ENCODE measurements at regions not wholly inside any gene's neighbourhood (a gene's known extent, or its start where the extent isn't known, plus 50 kb on each side); places are given as distances from the start of the nearest gene placed in this dataset.

- no peak for TF ChIP-seq ZFP3 (tag by site-specific recombination; IDR thresholded peaks at IDR 0.05; ENCODE audit: low read depth)
Observed at GRCh38 chr15:97196048-97197014, 764.2 kb upstream of the ARRDC4 start (continued).

DNA sequence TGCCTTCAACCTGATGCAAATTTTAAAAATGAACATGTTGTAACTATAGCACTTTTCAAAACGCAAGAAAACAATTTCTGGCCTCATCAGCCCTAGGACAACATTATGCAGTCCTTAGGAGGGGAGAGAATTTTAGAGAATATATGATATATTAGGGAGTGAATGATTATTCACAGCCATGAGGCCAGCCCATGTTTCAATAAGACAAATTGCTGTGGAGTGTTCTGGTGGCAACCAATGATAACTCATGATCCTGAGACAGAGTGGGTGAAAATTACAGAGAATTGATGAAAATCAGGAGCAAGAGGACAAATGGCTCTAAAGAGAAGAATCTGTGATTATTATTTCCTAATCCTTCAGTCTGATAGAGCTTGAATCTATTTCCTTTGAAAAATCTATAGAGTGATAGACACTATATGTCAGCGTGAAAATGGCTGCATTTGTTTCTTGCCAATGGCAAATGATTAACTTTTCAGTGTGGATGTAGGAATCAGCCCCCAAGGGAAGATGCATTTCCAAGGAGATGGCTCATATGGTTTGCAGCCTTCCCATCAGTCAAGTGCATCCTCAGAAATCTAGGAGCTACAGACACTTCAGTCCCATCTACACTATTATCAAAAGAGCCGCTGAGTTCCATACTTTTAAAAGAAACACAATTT, 761.0 kb upstream of the ARRDC4 start:
- no peaks in the 10 kb centered on the region for H3K9me3 ChIP-seq (ENCODE audit: control insufficient read depth, insufficient read depth, low read depth, low read length)
- TF ChIP-seq, protein P1, sequence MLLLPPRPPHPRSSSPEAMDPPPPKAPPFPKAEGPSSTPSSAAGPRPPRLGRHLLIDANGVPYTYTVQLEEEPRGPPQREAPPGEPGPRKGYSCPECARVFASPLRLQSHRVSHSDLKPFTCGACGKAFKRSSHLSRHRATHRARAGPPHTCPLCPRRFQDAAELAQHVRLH (tag by site-specific recombination; IDR thresholded peaks at IDR 0.05), result no peak
- TF ChIP-seq ZNF157 (tag by site-specific recombination; IDR thresholded peaks at IDR 0.05) (no peak), ZNF155 (tag by site-specific recombination; IDR thresholded peaks at IDR 0.05) (no peak), ZNF121 (tag by site-specific recombination; IDR thresholded peaks at IDR 0.05) (no peak), GLIS1 (tag by site-specific recombination; IDR thresholded peaks at IDR 0.05) (no peak), TRIM28 (IDR thresholded peaks at IDR 0.05; ENCODE audit: borderline replicate concordance, low read length) (no peak), ZNF521 (tag by site-specific recombination; IDR thresholded peaks at IDR 0.05) (no peak), ZNF169 (tag by site-specific recombination; IDR thresholded peaks at IDR 0.05) (no peak), ZNF274 (IDR thresholded peaks at IDR 0.05; ENCODE audit: low read length) (no peak), ZNF274 (tag by site-specific recombination; IDR thresholded peaks at IDR 0.05; ENCODE audit: borderline replicate concordance) (no peak), PRDM2 (tag by site-specific recombination; IDR thresholded peaks at IDR 0.05; ENCODE audit: borderline replicate concordance) (no peak), ZNF19 (tag by site-specific recombination; IDR thresholded peaks at IDR 0.05; ENCODE audit: low read depth) (no peak), TCF7L2 (IDR thresholded peaks at IDR 0.05; ENCODE audit: borderline replicate concordance, low read depth, low read length) (no peak), ZNF571 (tag by site-specific recombination; IDR thresholded peaks at IDR 0.05) (no peak)
- TF ChIP-seq, protein P2, sequence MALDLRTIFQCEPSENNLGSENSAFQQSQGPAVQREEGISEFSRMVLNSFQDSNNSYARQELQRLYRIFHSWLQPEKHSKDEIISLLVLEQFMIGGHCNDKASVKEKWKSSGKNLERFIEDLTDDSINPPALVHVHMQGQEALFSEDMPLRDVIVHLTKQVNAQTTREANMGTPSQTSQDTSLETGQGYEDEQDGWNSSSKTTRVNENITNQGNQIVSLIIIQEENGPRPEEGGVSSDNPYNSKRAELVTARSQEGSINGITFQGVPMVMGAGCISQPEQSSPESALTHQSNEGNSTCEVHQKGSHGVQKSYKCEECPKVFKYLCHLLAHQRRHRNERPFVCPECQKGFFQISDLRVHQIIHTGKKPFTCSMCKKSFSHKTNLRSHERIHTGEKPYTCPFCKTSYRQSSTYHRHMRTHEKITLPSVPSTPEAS (tag by site-specific recombination; IDR thresholded peaks at IDR 0.05), result no peak
- no peak overlapping the region for H3K4me3 ChIP-seq (ENCODE audit: low read depth, low read length)
- no peaks in the 10 kb centered on the region for H3K36me3 ChIP-seq (ENCODE audit: control insufficient read depth in 2 of 2, insufficient read depth in 1 of 2, low read length in 2 of 2)
- peaks cover 2% of the 10 kb centered on the region; the same call in 1 of the 2 replicates for H3K4me1 ChIP-seq (ENCODE audit: control insufficient read depth, insufficient read depth, low read length)
- CTCF ChIA-PET, result no interaction called here
- no peak overlapping the region for H3K27ac ChIP-seq (ENCODE audit: extremely low read depth, low read depth, low read length)
- POLR2A ChIA-PET, result interaction anchor here (0.5 kb wide), 1 partner anchor 309 kb away, joined by 4 read pairs; no protein-coding TSS in a partner anchor

Measured in HEK293 (cell line).